ENCODE measurements at regions not wholly inside any gene's neighbourhood (a gene's known extent, or its start where the extent isn't known, plus 50 kb on each side); places are given as distances from the start of the nearest gene placed in this dataset.

DNA sequence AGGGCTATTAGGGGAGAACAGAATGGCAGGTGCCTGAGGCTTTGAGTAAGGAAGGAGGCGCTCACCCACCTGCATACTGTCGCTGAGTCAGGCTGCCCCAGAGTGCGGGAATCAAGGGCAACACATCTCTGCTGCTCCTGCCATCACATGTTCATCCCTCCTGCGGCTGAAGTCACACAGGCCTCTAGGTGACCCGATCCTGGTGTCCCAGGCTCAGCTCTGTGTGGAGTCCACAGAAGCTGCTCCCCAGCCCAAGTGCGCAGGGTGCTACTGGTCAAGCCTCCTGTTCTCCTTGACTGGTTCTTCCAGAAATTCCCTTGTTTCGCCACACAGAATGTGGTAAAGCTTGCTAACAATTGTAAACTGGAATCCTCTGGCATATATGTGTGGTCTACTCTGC is 96.9 kb upstream of the IL6 start:
- TF ChIP-seq, protein P1, sequence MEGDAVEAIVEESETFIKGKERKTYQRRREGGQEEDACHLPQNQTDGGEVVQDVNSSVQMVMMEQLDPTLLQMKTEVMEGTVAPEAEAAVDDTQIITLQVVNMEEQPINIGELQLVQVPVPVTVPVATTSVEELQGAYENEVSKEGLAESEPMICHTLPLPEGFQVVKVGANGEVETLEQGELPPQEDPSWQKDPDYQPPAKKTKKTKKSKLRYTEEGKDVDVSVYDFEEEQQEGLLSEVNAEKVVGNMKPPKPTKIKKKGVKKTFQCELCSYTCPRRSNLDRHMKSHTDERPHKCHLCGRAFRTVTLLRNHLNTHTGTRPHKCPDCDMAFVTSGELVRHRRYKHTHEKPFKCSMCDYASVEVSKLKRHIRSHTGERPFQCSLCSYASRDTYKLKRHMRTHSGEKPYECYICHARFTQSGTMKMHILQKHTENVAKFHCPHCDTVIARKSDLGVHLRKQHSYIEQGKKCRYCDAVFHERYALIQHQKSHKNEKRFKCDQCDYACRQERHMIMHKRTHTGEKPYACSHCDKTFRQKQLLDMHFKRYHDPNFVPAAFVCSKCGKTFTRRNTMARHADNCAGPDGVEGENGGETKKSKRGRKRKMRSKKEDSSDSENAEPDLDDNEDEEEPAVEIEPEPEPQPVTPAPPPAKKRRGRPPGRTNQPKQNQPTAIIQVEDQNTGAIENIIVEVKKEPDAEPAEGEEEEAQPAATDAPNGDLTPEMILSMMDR (IDR thresholded peaks at IDR 0.05; ENCODE audit: low read length): no peak
- TF ChIP-seq EZH2phosphoT487 (IDR thresholded peaks at IDR 0.05; ENCODE audit: low read length): no peak
- no peak for TF ChIP-seq EZH2 (optimal IDR thresholded peaks at IDR 0.05; ENCODE audit: low read depth, low read length)

All from MM.1S (cell line).